NCI-H345 treated with DMSO at 0.1 percent for 48 hours (cell line): ENCODE measurements at regions not wholly inside any gene's neighbourhood (a gene's known extent, or its start where the extent isn't known, plus 50 kb on each side); places are given as distances from the start of the nearest gene placed in this dataset.
A peak's percentile ranks its signal among the peaks of the same experiment; 100 is the strongest.
"Not testable (repeated sequence)": the region's sequence is repeated elsewhere in the genome, so short reads cannot be mapped to it uniquely, and the experiment has no call there.

ENCODE experiments used
- DNase-seq: peaks from one replicate; lab custom pipeline; 2025; ENCODE audit not compliant: unreplicated experiment; lab: John Stamatoyannopoulos, UW

- DNase-seq = no peak
These were observed 50.1 kb upstream of the ZNF608 start for GRCh38 chr5:124796495-124796894.

DNA sequence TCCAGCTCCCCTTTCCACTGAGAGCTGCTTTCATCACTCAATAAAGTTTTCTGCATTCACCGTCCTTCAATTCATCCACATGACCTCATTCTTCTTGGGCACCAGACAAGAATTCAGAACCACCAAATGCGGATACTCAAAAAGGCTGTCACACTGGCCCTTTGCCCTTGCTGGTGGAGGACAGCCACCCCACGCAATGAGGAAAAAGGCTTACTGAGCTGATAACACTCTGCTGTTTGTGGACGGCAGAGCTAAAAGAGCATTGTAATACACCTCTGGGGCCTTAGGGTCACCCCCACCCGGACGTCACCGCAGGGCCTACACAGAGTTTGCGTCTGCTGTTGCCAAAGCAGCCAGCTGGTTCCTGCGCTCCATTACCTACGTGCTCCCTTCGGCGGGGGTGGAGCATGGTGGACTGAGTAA lies 51.2 kb upstream of the ZNF608 start:
- DNase-seq = no peak

DNA sequence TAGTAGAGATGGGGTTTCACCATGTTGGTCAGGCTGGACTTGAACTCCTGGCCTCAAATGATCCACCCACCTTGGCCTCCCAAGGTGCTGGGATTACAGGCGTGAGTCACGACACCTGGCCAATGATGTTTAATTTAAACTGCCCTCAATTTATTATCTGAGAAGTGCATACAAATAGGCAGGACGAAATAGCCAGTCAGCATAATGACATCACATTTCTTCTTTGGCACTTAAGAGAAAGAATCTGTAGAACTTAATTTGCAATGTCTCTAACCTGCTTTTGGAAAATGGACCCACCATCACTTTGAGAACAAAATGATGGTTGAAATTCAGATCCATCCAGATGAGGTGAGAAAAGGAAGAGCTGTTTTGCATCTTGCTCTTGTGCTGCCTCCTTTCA lies 52.5 kb upstream of the ZNF608 start:
- DNase-seq = no peak

DNA sequence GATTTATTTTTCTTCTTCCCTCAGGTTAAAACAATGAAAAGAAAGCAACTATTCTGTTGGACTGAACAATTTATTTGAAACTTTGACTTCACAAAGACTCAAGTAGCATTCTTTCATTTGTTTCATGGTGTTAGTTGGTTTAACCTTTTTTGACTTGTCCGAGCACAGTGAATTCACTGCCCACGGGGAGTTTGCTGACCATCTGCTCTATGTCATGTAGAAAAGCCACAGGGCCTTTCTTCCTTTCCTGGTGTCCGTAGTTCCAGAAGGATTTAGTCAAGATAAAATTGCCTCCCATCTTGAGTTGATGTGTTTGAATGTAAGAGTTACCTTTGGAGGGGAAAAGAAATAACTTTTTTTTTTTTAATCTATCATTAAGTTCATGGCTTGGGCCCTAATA lies 55.1 kb upstream of the ZNF608 start:
- DNase-seq = no peak

GRCh38 chr5:124803617-124804323 lies 57.3 kb upstream of the ZNF608 start:
- no peak for DNase-seq

DNA sequence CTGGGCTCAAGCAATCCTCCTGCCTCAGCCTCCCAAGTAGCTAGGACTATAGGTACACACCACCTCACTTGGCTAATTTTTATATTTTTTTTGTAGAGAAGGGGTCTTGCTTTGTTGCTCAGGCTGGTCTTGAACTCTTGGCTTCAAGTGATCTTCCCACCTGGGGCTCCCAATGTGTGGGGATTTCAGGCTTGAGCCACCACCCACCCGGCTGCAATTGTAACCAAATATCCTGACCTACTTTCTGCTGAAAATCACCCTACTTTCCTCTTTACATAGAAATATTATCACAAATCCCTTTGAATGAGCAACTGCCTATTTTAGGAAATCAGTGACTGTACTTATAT lies 59.6 kb upstream of the ZNF608 start:
- DNase-seq = no peak

DNA sequence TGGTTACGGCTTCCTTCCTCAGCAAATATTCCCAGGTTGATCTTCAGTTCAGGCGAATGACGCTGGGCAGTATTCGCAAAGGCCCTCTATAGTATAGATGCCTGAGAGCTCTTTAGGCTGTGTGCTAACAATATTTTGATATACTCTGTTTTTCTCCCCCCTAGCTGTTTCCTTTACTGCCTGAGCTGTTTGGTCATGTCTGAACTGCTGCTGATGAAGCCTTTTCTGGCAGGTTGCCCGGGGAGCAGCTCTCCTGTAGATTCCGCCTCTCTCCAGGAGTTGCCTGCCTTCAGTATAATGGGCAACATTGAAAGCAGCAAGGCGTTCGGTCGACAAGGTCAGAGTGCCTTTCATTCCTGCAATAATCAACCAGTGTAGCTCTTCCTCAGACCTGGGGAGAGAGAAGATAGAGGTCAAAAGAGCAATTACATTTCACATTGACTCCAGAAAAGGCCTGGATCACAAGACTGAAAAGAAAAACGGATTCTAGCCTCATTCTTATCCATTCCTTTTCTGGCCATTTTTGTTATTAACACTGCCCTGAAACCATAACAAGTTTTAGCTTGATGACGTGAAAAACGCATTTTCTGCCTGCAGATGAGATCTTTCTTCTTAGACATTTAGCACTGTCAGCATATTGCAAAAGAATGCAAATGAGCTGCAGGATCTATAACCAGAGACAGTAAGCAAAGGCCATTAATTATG lies 60.1 kb upstream of the ZNF608 start:
- peak; percentile 89 for DNase-seq

DNA sequence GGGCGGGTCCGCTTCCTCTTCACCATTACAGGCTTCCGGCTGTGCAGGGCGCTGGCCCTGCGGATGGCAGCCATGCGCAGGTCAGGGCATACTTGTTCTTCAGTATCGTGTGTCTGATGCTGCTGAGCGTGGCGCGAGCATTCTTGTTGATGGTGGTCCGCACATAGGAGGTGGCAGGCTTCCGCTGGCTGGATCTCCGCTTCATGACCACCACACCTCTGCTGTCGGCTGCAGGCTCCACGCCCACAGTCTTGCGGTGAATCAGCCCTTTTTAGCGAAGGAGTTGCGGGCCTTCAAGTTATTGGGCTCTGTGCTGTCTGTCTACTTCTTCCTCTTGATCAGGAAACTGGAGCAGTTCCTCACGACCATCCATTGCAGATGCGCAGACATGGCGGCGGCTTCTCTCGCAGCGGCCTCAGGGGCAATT lies 62.4 kb upstream of the ZNF608 start:
- no peak for DNase-seq

GRCh38 chr5:124810396-124811006 lies 64.1 kb upstream of the ZNF608 start:
- DNase-seq = no peak

- no peak for DNase-seq
These were observed 66.4 kb upstream of the ZNF608 start for GRCh38 chr5:124812771-124813358.

DNA sequence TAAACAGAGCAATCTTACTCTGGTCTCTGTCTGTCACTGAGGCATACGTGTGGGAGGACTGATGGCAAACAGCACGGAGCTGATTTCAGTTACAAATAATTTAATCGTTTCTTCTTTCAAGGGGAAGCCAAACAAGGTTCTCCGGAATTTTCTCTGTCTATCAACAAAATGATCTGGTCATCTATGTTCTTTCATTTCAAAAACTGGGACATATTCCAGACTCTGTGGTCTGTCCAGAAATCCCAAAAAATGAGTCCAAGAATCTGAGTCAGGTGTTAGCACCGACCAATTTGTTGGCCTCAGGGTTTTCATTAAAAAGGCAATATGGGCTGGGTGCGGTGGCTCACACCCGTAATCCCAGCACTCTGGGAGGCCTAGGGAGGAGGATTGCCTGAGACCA lies 69.9 kb upstream of the ZNF608 start:
- DNase-seq = no peak

GRCh38 chr5:124819201-124819600 lies 72.8 kb upstream of the ZNF608 start:
- DNase-seq = no peak

GRCh38 chr5:124822647-124823046 lies 76.2 kb upstream of the ZNF608 start:
- DNase-seq = no peak

DNA sequence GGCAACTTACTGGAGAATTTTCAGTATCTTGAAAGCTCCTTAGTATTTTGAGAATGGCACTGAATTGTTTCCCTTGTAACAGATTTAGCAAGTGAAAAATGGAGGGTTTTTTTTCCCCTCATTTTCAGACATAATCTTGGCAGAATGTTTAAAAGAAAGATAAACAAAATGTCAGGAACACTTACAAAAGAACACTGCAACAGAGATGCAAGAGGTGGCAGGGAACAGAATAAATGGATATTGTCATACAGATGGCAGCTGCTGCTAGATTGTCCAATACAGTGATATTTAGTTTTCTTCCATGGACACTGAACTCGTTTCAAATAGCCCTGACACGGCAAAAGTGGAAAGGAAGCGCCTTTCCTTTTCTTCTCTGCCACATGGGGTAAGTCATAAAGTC lies 76.9 kb upstream of the ZNF608 start:
- no peak for DNase-seq

- no peak for DNase-seq
These were observed 78.3 kb upstream of the ZNF608 start for GRCh38 chr5:124824637-124825158.

GRCh38 chr5:124825250-124825982 lies 79.0 kb upstream of the ZNF608 start:
- DNase-seq = no peak

GRCh38 chr5:124825983-124826337 lies 79.5 kb upstream of the ZNF608 start:
- no peak for DNase-seq

GRCh38 chr5:124828731-124829234 lies 82.3 kb upstream of the ZNF608 start:
- no peak for DNase-seq

- DNase-seq = no peak
These were observed 85.3 kb upstream of the ZNF608 start for GRCh38 chr5:124831687-124832240.

DNA sequence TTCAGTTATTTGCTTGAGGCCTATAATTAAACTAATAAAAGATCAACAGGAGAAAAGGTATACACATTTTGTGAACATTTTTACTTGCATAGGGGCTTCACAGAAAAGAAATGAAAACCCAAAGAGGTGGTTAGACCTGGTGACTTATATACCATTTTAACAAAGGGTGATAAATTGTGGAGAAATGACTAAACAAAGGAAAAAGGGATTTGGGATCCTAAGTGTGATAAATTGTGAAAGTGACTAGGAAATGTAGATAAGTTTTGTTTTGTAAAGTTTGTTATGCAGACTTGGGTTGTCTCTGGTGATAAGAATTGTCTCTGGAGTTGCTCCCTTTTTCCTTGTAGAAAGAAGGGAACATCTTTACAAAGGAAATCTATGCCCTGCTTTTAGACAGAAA lies 86.1 kb upstream of the ZNF608 start:
- no peak for DNase-seq

DNA sequence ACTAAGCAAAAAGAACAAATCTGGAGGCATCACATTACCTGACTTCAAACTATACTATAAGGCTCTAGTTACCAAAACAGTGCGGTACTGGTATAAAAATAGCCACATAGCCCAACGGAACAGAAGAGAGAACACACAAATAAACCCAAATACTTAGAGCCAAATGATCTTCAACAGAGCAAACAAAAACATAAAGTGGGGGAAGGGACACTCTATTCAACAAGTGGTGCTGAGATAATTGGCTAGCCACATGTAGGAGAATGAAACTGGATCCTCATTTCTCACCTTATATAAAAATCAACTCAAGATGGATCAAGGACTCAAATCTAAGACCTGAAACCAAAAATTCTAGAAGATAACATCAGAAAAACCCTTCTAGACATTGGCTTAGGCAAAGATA lies 89.9 kb upstream of the ZNF608 start:
- not testable (repeated sequence) for DNase-seq
